Ishikawa (cell line): ENCODE measurements at regions not wholly inside any gene's neighbourhood (a gene's known extent, or its start where the extent isn't known, plus 50 kb on each side); places are given as distances from the start of the nearest gene placed in this dataset.

ENCODE experiments used
- EP300 ChIP-seq: IDR thresholded peaks from 2 replicates; pipeline ENCODE4 v1.6.1; 2012; ENCODE audit warnings: borderline replicate concordance
- NFIC ChIP-seq: IDR thresholded peaks from 2 replicates; pipeline ENCODE4 v1.6.1; 2012
- TCF12 ChIP-seq: IDR thresholded peaks from 2 replicates; pipeline ENCODE4 v1.6.1; 2012; ENCODE audit warnings: low read depth
- YY1 ChIP-seq: IDR thresholded peaks from 2 replicates; pipeline ENCODE4 v1.6.1; 2012; ENCODE audit warnings: low read depth
- TF ChIP-seq, protein P1 (sequence below): IDR thresholded peaks from 2 replicates; pipeline ENCODE4 v1.6.1; 2012; ENCODE audit warnings: low read depth, mild to moderate bottlenecking
- TF ChIP-seq, protein P2 (sequence below): IDR thresholded peaks from 2 replicates; pipeline ENCODE4 v1.6.1; 2012

DNA sequence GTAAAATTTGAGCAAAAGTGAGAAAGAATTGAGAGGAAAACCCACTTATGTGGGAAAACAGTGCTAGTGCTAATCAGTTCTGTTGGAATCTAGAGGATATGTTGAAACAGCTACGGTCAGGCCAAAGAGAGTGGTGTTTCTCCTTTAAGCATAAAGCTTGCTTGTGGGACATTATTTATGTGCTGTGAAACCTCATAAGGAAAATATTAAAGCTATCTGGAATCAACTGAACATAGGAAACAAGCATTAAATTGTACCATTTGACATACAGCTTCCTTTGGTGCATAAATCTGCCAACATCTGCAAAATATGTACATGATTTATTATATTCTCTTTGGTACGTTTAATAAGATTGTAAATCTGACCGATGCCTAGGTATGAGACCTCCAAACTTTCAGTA, 182.5 kb upstream of the PDE10A start:
- TF ChIP-seq, protein P1, sequence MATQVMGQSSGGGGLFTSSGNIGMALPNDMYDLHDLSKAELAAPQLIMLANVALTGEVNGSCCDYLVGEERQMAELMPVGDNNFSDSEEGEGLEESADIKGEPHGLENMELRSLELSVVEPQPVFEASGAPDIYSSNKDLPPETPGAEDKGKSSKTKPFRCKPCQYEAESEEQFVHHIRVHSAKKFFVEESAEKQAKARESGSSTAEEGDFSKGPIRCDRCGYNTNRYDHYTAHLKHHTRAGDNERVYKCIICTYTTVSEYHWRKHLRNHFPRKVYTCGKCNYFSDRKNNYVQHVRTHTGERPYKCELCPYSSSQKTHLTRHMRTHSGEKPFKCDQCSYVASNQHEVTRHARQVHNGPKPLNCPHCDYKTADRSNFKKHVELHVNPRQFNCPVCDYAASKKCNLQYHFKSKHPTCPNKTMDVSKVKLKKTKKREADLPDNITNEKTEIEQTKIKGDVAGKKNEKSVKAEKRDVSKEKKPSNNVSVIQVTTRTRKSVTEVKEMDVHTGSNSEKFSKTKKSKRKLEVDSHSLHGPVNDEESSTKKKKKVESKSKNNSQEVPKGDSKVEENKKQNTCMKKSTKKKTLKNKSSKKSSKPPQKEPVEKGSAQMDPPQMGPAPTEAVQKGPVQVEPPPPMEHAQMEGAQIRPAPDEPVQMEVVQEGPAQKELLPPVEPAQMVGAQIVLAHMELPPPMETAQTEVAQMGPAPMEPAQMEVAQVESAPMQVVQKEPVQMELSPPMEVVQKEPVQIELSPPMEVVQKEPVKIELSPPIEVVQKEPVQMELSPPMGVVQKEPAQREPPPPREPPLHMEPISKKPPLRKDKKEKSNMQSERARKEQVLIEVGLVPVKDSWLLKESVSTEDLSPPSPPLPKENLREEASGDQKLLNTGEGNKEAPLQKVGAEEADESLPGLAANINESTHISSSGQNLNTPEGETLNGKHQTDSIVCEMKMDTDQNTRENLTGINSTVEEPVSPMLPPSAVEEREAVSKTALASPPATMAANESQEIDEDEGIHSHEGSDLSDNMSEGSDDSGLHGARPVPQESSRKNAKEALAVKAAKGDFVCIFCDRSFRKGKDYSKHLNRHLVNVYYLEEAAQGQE, result no peak
- no peak for TF ChIP-seq NFIC
- no peak for TF ChIP-seq EP300
- TF ChIP-seq, protein P2, sequence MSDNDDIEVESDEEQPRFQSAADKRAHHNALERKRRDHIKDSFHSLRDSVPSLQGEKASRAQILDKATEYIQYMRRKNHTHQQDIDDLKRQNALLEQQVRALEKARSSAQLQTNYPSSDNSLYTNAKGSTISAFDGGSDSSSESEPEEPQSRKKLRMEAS, result no peak
- no peak for TF ChIP-seq TCF12
- no peak for TF ChIP-seq YY1
